ENCODE measurements at regions not wholly inside any gene's neighbourhood (a gene's known extent, or its start where the extent isn't known, plus 50 kb on each side); places are given as distances from the start of the nearest gene placed in this dataset.

DNA sequence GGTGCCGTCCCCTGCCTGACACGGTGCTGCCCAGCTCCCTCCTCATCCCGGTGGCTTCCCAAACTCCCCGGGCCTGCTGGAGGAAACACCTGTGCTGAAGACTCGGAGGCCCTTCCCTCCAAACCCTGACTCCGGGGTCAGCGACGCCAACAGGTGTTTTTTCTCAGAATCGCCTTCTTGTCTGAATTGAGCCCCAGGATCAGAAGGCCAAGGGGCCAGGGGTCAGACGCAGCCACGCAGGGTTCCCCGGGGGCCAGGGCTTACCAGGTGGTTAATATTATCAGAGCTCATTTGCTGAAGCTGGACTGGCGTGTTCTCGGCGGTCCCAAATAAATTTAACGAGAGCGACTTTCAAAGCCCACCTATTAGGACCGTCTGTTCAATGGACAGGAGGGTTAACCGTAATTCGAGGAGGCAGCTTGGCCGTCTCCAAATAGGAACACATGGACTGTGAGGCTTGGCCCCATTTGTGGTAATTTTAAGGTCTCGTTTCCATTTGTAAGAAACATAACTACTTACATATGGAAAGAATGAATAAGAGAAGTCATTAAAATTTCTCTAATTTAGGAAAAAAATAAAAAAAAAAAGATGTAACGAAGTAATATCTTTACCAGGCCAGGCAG, 239.3 kb downstream of the CRLF2 start:
- no peak overlapping the region for H3K4me3 ChIP-seq
- H3K36me3 ChIP-seq: no peaks in the 10 kb centered on the region
- no peaks in the 10 kb centered on the region for H3K4me1 ChIP-seq
- H3K9me3 ChIP-seq: peaks cover 0 to 9% of the 10 kb centered on the region in 2 donors
- intact Hi-C loops (cut with DNase I; ENCODE audit: low total_unique reads): no loop called here
- no peak overlapping the region for H3K27ac ChIP-seq
- TF ChIP-seq POLR2AphosphoS5 (IDR thresholded peaks at IDR 0.05) (no peak), POLR2A (IDR thresholded peaks at IDR 0.05) (no peak), CTCF (IDR thresholded peaks at IDR 0.05) (no peak)
- no peak for DNase-seq (ENCODE audit: low spot score in 2 of 2)
- peaks cover 0 to 6% of the 10 kb centered on the region in 2 donors for H3K27me3 ChIP-seq

- no peaks in the 10 kb centered on the region for H3K4me1 ChIP-seq
- DNase-seq (ENCODE audit: low spot score in 2 of 2): no peak
- TF ChIP-seq CTCF (IDR thresholded peaks at IDR 0.05) (no peak), POLR2A (IDR thresholded peaks at IDR 0.05) (no peak), POLR2AphosphoS5 (IDR thresholded peaks at IDR 0.05) (no peak)
- no peak overlapping the region for H3K4me3 ChIP-seq
- H3K9me3 ChIP-seq: no peaks in the 10 kb centered on the region
- intact Hi-C loops (cut with DNase I; ENCODE audit: low total_unique reads): no loop called here
- H3K27me3 ChIP-seq: peaks cover 0 to 11% of the 10 kb centered on the region in 2 donors
- no peaks in the 10 kb centered on the region for H3K36me3 ChIP-seq
- H3K27ac ChIP-seq: no peak overlapping the region
Observed at GRCh38 chrX:968148-968965, 244.1 kb downstream of the CRLF2 start.

DNA sequence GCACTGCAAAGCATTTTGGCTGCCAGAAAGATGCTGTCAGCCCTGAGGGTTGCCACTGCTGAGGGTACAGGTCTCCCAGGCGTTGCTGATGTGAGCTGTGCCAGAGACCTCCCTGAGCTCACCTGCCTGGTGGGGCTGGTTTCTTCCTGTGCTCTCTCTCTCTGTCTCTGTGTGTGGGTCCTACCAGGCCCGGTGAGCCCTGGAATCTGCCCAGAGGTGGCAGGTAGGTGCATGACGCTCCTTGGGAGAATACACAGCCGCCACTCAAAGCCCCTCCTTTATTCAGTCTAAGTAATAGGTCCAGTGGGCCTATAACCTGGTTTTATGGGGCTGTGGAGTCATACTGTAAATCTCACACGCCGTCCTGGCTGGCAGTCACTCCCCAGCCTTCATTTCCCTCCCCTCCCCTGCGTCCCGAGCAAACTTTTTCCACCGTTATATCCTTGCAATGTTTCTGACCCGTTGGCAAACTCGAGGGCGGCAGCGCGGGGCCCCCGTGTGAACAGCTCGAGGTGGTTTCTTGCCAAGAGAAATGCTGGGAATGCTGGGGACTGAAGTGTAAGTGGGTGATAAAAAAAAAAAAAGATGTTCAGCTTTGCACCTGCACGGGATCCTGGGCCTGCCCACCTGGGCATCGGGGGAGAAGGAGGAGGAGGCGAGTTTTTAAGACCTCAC, 245.9 kb downstream of the CRLF2 start:
- H3K27ac ChIP-seq: no peak overlapping the region
- H3K36me3 ChIP-seq: no peaks in the 10 kb centered on the region
- TF ChIP-seq POLR2AphosphoS5 (IDR thresholded peaks at IDR 0.05): no peak
- TF ChIP-seq CTCF (IDR thresholded peaks at IDR 0.05): no peak
- TF ChIP-seq POLR2A (IDR thresholded peaks at IDR 0.05): no peak
- peaks cover 0 to 24% of the 10 kb centered on the region in 2 donors for H3K27me3 ChIP-seq
- no peak for DNase-seq (ENCODE audit: low spot score in 2 of 2)
- no peak overlapping the region for H3K4me3 ChIP-seq
- no peaks in the 10 kb centered on the region for H3K9me3 ChIP-seq
- no peaks in the 10 kb centered on the region for H3K4me1 ChIP-seq
- intact Hi-C loops (cut with DNase I; ENCODE audit: low total_unique reads): no loop called here

DNA sequence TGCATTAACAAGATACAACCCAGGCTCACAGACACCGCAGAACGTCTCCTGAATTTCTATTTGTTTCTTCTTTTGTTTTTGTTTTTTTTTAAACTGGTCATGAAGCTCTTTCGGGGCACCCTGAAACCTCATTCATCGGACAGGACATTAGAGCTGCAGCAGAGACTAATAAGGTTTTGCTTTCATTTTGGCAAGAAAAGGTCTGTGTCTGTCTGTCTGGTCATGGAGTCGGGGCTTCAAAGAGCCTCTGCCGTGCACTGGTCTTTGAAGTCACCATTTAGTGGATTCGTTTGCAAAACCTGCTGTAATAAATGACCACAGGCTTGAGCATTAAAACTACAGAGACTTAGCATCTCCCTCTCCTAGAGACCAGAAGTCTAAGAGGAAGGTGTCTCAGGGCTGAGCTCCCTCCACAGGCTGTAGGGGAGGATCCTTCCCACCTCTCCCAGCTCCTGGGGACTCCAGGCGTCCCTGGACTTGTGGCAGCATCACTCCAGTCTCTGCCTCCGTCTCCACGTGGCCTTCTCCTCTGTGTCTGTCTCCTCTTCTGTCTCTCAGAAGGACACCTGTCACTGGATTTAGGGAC, 247.5 kb downstream of the CRLF2 start:
- intact Hi-C loops (cut with DNase I; ENCODE audit: low total_unique reads): no loop called here
- Histone ChIP-seq H3K4me1 (no peaks in the 10 kb centered on the region), H3K9me3 (no peaks in the 10 kb centered on the region), H3K4me3 (no peak overlapping the region), H3K27me3 (peaks cover 0 to 35% of the 10 kb centered on the region in 2 donors), H3K27ac (no peak overlapping the region), H3K36me3 (no peaks in the 10 kb centered on the region)
- TF ChIP-seq POLR2A (IDR thresholded peaks at IDR 0.05) (no peak), CTCF (IDR thresholded peaks at IDR 0.05) (no peak), POLR2AphosphoS5 (IDR thresholded peaks at IDR 0.05) (no peak)
- DNase-seq (ENCODE audit: low spot score in 2 of 2): no peak

Data from breast epithelium (tissue), 4 donors.